Kidney epithelial cell (primary cell): ENCODE measurements at regions not wholly inside any gene's neighbourhood (a gene's known extent, or its start where the extent isn't known, plus 50 kb on each side); places are given as distances from the start of the nearest gene placed in this dataset.

ENCODE experiments used
- DNase-seq: peaks from one replicate; pipeline ENCODE4 v3.0.0-alpha.2; 2010; ENCODE audit warnings: low read depth
- H3K27me3 ChIP-seq: 2 replicates; pipeline ENCODE4 v1.6.0; 2011; ENCODE audit warnings: low read length; ENCODE audit not compliant: control insufficient read depth, insufficient read depth
- H3K36me3 ChIP-seq: 2 replicates; pipeline ENCODE4 v1.5.1; 2011; ENCODE audit warnings: low read length; ENCODE audit not compliant: control insufficient read depth, insufficient read depth
- H3K4me3 ChIP-seq: 2 replicates; pipeline ENCODE4 v1.5.1; 2011; ENCODE audit warnings: low read depth, mild to moderate bottlenecking, control low read depth, low read length
- CTCF ChIP-seq: IDR thresholded peaks from 2 replicates; pipeline ENCODE4 v1.5.1; 2011; ENCODE audit warnings: mild to moderate bottlenecking, moderate library complexity, low read length, control low read depth, inconsistent platforms; ENCODE audit not compliant: insufficient read depth, poor library complexity, severe bottlenecking

DNA sequence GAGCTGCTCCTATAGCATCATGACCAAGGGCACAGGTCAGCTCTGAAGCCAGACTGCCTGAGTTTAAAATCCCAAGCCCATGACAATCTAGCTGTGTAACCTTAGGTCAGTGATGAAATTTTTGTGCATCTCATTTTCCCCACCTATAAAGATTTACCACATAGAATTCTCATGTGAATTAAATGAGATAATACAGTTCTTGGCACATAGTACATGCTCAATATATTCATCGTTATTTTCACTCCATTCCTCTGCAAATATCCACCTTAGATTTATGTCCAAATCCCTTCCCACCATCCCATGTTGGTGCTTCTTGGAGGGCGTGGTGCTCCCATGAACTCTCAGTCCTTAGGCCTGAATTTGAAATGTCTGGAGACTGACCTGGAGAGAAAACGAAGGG, 300.1 kb downstream of the TLE3 start:
- no peak for DNase-seq
- H3K36me3 ChIP-seq = no peaks in the 10 kb centered on the region
- TF ChIP-seq CTCF = no peak
- H3K27me3 ChIP-seq = peaks cover 2% of the 10 kb centered on the region
- H3K4me3 ChIP-seq = no peak overlapping the region

- no peak for TF ChIP-seq CTCF
- DNase-seq = no peak
- H3K4me3 ChIP-seq = no peak overlapping the region
- H3K27me3 ChIP-seq = peaks cover 2% of the 10 kb centered on the region
- no peaks in the 10 kb centered on the region for H3K36me3 ChIP-seq
Observed at GRCh38 chr15:69798481-69799250, 299.1 kb downstream of the TLE3 start.

- Histone ChIP-seq H3K27me3 (peaks cover 2% of the 10 kb centered on the region), H3K4me3 (no peak overlapping the region), H3K36me3 (no peaks in the 10 kb centered on the region)
- no peak for DNase-seq
- TF ChIP-seq CTCF = no peak
Observed at GRCh38 chr15:69801144-69801543, 296.6 kb downstream of the TLE3 start.

DNA sequence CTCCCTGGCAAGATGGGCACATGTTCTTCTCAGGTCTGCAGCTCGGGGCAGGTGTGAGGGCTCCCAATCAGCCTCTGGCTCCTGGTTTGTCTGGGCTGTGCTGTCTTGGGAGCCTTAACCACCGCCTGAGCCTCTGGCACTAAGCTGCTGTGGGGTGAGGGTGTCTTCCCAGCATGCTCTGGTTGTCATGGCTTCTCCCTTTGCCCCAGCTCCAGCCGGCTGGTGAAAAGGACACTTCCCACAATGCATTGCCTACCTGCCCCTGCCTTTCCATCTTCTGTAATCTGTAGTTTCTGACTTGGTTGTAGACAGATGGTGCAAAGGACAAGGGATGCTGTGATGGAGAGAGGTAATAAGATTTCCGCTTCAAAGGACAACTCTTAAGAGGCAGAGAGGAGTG, 295.3 kb downstream of the TLE3 start:
- Histone ChIP-seq H3K4me3 (no peak overlapping the region), H3K27me3 (peaks cover 2% of the 10 kb centered on the region), H3K36me3 (no peaks in the 10 kb centered on the region)
- no peak for TF ChIP-seq CTCF
- no peak for DNase-seq

DNA sequence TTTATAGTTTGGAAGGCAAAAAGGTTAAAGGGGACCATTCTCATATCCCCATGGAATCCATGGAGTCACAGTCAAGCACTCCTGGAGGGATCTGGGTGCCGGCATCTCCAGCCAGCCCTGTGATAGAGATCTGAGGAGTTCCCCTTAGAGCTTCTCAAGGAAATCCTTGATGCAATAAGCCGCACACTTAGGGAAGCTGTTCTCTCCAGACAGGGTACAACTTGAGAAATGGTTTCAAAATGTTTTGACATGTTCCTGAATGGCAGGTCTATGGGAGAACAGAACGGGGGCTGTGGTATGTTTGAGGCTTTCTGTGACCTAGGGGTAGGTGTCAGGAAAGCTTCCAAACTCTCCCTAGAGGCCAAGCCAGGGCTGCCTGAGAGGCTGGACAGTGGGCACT, 292.9 kb downstream of the TLE3 start:
- no peak for DNase-seq
- TF ChIP-seq CTCF = no peak
- Histone ChIP-seq H3K4me3 (no peak overlapping the region), H3K27me3 (peaks cover 4% of the 10 kb centered on the region), H3K36me3 (no peaks in the 10 kb centered on the region)
